ENCODE measurements at regions not wholly inside any gene's neighbourhood (a gene's known extent, or its start where the extent isn't known, plus 50 kb on each side); places are given as distances from the start of the nearest gene placed in this dataset.

DNA sequence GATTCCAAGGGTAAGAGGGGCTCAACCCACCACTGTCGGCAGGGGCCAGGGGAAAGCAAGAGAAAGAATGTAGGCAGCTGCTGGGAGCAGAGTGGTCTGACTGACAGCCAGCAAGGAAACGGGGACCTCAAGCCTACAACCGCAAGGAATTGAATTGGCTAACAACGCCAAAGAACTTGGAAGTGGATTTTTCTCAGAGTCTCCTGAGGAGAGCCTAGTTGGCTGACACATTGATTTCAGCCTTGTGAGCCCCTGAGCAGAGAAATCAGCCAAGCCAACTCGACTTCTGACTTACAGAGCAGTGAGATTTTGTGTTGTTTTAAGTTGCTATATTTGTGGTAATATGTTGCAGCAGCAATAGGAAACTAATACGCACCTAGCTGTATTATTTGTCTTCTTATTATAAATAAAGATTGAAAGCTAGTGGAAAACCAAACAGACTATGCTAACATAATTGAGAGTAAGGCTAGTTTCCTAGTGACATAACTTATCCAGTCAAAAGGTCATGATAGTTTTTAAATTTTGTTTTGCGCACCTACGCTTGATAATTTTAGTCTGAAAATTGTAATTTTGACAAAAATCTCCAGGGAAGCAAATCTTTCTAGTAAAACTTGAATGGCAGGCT, 145.8 kb upstream of the HCCS start:
- no peaks in the 10 kb centered on the region for H3K36me3 ChIP-seq
- TF ChIP-seq, protein P1, sequence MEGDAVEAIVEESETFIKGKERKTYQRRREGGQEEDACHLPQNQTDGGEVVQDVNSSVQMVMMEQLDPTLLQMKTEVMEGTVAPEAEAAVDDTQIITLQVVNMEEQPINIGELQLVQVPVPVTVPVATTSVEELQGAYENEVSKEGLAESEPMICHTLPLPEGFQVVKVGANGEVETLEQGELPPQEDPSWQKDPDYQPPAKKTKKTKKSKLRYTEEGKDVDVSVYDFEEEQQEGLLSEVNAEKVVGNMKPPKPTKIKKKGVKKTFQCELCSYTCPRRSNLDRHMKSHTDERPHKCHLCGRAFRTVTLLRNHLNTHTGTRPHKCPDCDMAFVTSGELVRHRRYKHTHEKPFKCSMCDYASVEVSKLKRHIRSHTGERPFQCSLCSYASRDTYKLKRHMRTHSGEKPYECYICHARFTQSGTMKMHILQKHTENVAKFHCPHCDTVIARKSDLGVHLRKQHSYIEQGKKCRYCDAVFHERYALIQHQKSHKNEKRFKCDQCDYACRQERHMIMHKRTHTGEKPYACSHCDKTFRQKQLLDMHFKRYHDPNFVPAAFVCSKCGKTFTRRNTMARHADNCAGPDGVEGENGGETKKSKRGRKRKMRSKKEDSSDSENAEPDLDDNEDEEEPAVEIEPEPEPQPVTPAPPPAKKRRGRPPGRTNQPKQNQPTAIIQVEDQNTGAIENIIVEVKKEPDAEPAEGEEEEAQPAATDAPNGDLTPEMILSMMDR (IDR thresholded peaks at IDR 0.05; ENCODE audit: low read depth, low read length): no peak
- H3K27me3 ChIP-seq (ENCODE audit: insufficient read depth, low read depth, severe bottlenecking): no peaks in the 10 kb centered on the region
- H3K27ac ChIP-seq: no peak overlapping the region
- H3K4me3 ChIP-seq (ENCODE audit: low read depth, low read length): no peak overlapping the region
- no peaks in the 10 kb centered on the region for H3K9me3 ChIP-seq (ENCODE audit: severe bottlenecking)
- no peak for DNase-seq

GRCh38 chrX:10966057-10966456, 145.1 kb upstream of the HCCS start:
- TF ChIP-seq, protein P1 (IDR thresholded peaks at IDR 0.05; ENCODE audit: low read depth, low read length): no peak
- Histone ChIP-seq H3K27me3 (ENCODE audit: insufficient read depth, low read depth, severe bottlenecking) (no peaks in the 10 kb centered on the region), H3K27ac (no peak overlapping the region), H3K36me3 (no peaks in the 10 kb centered on the region), H3K4me3 (ENCODE audit: low read depth, low read length) (no peak overlapping the region), H3K9me3 (ENCODE audit: severe bottlenecking) (no peaks in the 10 kb centered on the region)
- DNase-seq: no peak

GRCh38 chrX:10971176-10971575, 140.0 kb upstream of the HCCS start:
- TF ChIP-seq, protein P1 (IDR thresholded peaks at IDR 0.05; ENCODE audit: low read depth, low read length): no peak
- H3K27ac ChIP-seq: no peak overlapping the region
- H3K4me3 ChIP-seq (ENCODE audit: low read depth, low read length): no peak overlapping the region
- H3K9me3 ChIP-seq (ENCODE audit: severe bottlenecking): no peaks in the 10 kb centered on the region
- no peaks in the 10 kb centered on the region for H3K27me3 ChIP-seq (ENCODE audit: insufficient read depth, low read depth, severe bottlenecking)
- no peak for DNase-seq
- no peaks in the 10 kb centered on the region for H3K36me3 ChIP-seq

GRCh38 chrX:10971759-10972158, 139.4 kb upstream of the HCCS start:
- H3K27me3 ChIP-seq (ENCODE audit: insufficient read depth, low read depth, severe bottlenecking): no peaks in the 10 kb centered on the region
- H3K27ac ChIP-seq: no peak overlapping the region
- no peaks in the 10 kb centered on the region for H3K9me3 ChIP-seq (ENCODE audit: severe bottlenecking)
- no peak overlapping the region for H3K4me3 ChIP-seq (ENCODE audit: low read depth, low read length)
- no peaks in the 10 kb centered on the region for H3K36me3 ChIP-seq
- TF ChIP-seq, protein P1 (IDR thresholded peaks at IDR 0.05; ENCODE audit: low read depth, low read length): no peak
- DNase-seq: no peak

DNA sequence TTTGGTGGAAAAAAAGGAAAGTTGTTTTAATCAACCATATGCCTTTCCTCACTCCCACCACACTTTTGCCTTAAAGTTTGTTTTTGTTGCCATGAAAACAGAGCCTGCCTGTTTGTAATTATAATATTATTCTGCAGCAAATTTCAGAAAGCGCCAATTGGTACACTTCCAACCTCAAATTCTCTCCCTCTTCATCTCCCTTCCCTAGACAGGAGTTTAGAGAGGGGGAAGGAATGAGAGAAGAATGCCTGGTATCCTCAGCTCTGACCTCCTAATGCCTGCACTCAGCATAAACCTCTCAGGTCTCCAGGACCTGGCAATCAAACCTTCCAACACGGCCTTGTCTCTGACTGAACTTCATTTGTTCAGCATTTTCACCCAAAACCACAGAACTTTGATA, 138.4 kb upstream of the HCCS start:
- Histone ChIP-seq H3K27me3 (ENCODE audit: insufficient read depth, low read depth, severe bottlenecking) (no peaks in the 10 kb centered on the region), H3K4me3 (ENCODE audit: low read depth, low read length) (no peak overlapping the region), H3K9me3 (ENCODE audit: severe bottlenecking) (no peaks in the 10 kb centered on the region), H3K36me3 (no peaks in the 10 kb centered on the region), H3K27ac (no peak overlapping the region)
- TF ChIP-seq, protein P1 (IDR thresholded peaks at IDR 0.05; ENCODE audit: low read depth, low read length): no peak
- DNase-seq: no peak

GRCh38 chrX:10974920-10975319, 136.2 kb upstream of the HCCS start:
- no peak overlapping the region for H3K4me3 ChIP-seq (ENCODE audit: low read depth, low read length)
- no peaks in the 10 kb centered on the region for H3K27me3 ChIP-seq (ENCODE audit: insufficient read depth, low read depth, severe bottlenecking)
- H3K36me3 ChIP-seq: no peaks in the 10 kb centered on the region
- no peak for DNase-seq
- H3K9me3 ChIP-seq (ENCODE audit: severe bottlenecking): no peaks in the 10 kb centered on the region
- no peak overlapping the region for H3K27ac ChIP-seq
- TF ChIP-seq, protein P1 (IDR thresholded peaks at IDR 0.05; ENCODE audit: low read depth, low read length): no peak

All from WERI-Rb-1 (cell line).